Activated CD4-positive, alpha-beta T cell treated with anti-CD3 and anti-CD28 coated beads, Interleukin-2, amount 10 ng/mL, durations not matched to agents 24 days and 14 days (primary cell): ENCODE measurements at regions not wholly inside any gene's neighbourhood (a gene's known extent, or its start where the extent isn't known, plus 50 kb on each side); places are given as distances from the start of the nearest gene placed in this dataset.

ENCODE experiments used
- DNase-seq: peaks from one replicate; pipeline ENCODE4 v3.0.0; 2022
- H3K27ac Mint-ChIP-seq: one replicate; pipeline ENCODE4 v1.8.0; 2022; ENCODE audit warnings: mild to moderate bottlenecking, mixed read lengths
- H3K27me3 Mint-ChIP-seq: one replicate; pipeline ENCODE4 v1.8.0; 2022; ENCODE audit warnings: mixed read lengths
- H3K36me3 Mint-ChIP-seq: one replicate; pipeline ENCODE4 v1.8.0; 2022; ENCODE audit warnings: low read depth, mild to moderate bottlenecking, mixed read lengths
- H3K4me1 Mint-ChIP-seq: one replicate; pipeline ENCODE4 v1.8.0; 2021; ENCODE audit warnings: mixed read lengths
- H3K4me3 Mint-ChIP-seq: one replicate; pipeline ENCODE4 v1.8.0; 2022; ENCODE audit warnings: mild to moderate bottlenecking, moderate library complexity, mixed read lengths
- H3K9me3 Mint-ChIP-seq: one replicate; pipeline ENCODE4 v1.8.0; 2021; ENCODE audit warnings: mixed read lengths
- intact Hi-C: fragments of 100-400 bp; cut with micrococcal nuclease; formaldehyde crosslinking; loops from one replicate; pipeline ENCODE4 v1.15.1; 2023

- DNase-seq: no peak
- Mint-ChIP-seq H3K27me3 (no peaks in the 10 kb centered on the region), H3K4me1 (no peaks in the 10 kb centered on the region), H3K27ac (no peak overlapping the region), H3K9me3 (no peaks in the 10 kb centered on the region), H3K36me3 (no peaks in the 10 kb centered on the region), H3K4me3 (no peak overlapping the region)
- intact Hi-C loops: no loop called here
Observed at GRCh38 chr2:104385743-104386142, 468.2 kb upstream of the POU3F3 start.

DNA sequence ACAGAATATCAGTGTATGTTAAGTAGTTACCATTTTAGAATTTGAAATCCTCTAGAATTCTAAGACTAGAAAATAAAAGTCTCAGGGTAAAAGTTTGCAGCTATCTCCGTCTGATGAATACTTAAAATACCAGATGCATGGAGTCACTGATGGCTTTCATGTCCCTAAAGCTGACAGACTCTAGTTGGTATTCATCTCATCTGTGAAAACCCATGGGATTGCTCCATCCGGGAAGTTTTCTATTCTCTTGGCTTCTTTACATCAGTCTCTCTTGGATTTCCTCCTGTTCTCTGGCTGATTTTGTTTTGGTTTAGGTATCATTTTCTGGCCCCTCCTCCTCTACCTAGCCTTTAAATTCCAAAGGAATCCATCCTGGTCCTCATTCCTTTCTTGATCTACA, 465.6 kb upstream of the POU3F3 start:
- intact Hi-C loops: no loop called here
- no peaks in the 10 kb centered on the region for H3K36me3 Mint-ChIP-seq
- no peaks in the 10 kb centered on the region for H3K4me1 Mint-ChIP-seq
- H3K27me3 Mint-ChIP-seq: no peaks in the 10 kb centered on the region
- H3K27ac Mint-ChIP-seq: no peak overlapping the region
- H3K4me3 Mint-ChIP-seq: no peak overlapping the region
- no peak for DNase-seq
- H3K9me3 Mint-ChIP-seq: no peaks in the 10 kb centered on the region

GRCh38 chr2:104402825-104403224, 451.1 kb upstream of the POU3F3 start:
- intact Hi-C loops: no loop called here
- Mint-ChIP-seq H3K36me3 (no peaks in the 10 kb centered on the region), H3K27ac (no peak overlapping the region), H3K9me3 (no peaks in the 10 kb centered on the region), H3K4me1 (no peaks in the 10 kb centered on the region), H3K4me3 (no peak overlapping the region), H3K27me3 (no peaks in the 10 kb centered on the region)
- no peak for DNase-seq

GRCh38 chr2:104404526-104404925, 449.4 kb upstream of the POU3F3 start:
- no peak overlapping the region for H3K4me3 Mint-ChIP-seq
- H3K9me3 Mint-ChIP-seq: no peaks in the 10 kb centered on the region
- no peaks in the 10 kb centered on the region for H3K27me3 Mint-ChIP-seq
- no peak for DNase-seq
- H3K27ac Mint-ChIP-seq: no peak overlapping the region
- intact Hi-C loops: no loop called here
- no peaks in the 10 kb centered on the region for H3K36me3 Mint-ChIP-seq
- H3K4me1 Mint-ChIP-seq: no peaks in the 10 kb centered on the region

GRCh38 chr2:104405623-104406022, 448.3 kb upstream of the POU3F3 start:
- DNase-seq: no peak
- intact Hi-C loops: no loop called here
- H3K36me3 Mint-ChIP-seq: no peaks in the 10 kb centered on the region
- no peaks in the 10 kb centered on the region for H3K9me3 Mint-ChIP-seq
- H3K4me3 Mint-ChIP-seq: no peak overlapping the region
- no peaks in the 10 kb centered on the region for H3K4me1 Mint-ChIP-seq
- no peaks in the 10 kb centered on the region for H3K27me3 Mint-ChIP-seq
- H3K27ac Mint-ChIP-seq: no peak overlapping the region

DNA sequence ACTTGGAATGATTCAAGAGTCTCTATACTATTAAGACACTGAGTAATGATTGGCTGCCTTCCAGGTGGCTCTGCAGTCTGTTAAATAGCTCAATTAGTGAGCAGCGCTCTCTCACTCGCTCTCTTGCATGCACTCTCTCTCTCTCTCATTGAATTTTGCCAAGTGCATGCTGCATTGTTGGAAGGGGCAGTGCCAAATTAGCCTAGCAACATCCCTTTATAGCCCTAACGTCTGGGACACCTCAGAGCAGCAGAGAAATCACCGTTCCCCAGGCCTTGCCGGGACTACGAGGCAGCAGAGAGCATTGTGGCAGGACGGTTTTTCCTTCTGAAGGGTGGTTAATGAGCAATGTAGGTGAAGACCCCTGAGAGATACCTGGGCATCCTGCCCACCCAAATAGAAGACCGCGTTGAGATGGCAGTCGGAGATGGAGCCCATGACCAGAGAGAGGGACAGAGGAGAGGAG, 447.6 kb upstream of the POU3F3 start:
- Mint-ChIP-seq H3K4me1 (no peaks in the 10 kb centered on the region), H3K27ac (no peak overlapping the region), H3K4me3 (no peak overlapping the region), H3K27me3 (no peaks in the 10 kb centered on the region), H3K36me3 (no peaks in the 10 kb centered on the region), H3K9me3 (no peaks in the 10 kb centered on the region)
- intact Hi-C loops: no loop called here
- no peak for DNase-seq

- no peak overlapping the region for H3K4me3 Mint-ChIP-seq
- no peaks in the 10 kb centered on the region for H3K4me1 Mint-ChIP-seq
- H3K27ac Mint-ChIP-seq: no peak overlapping the region
- no peaks in the 10 kb centered on the region for H3K36me3 Mint-ChIP-seq
- no peak for DNase-seq
- no peaks in the 10 kb centered on the region for H3K27me3 Mint-ChIP-seq
- intact Hi-C loops: no loop called here
- H3K9me3 Mint-ChIP-seq: no peaks in the 10 kb centered on the region
Observed at GRCh38 chr2:104407641-104408040, 446.3 kb upstream of the POU3F3 start.

DNA sequence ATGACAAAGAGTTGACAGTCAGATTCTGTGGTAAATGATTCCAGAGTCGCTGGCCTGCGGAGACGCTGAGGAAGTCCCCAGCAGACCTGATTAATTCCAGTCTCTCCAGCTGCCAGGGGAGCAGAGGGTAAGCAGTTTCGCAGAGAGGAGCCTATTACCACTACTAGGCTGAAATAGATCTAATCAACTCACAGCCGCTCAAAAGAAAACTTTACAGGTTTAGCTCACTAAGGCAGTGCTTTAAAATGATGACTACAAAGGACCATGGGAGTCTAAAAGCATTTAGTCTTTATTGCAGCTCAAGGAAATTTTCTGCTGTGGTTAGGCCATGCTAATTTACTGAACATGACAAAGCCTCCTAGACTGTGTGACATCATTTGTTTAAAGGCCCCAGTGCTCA, 445.6 kb upstream of the POU3F3 start:
- no peak overlapping the region for H3K4me3 Mint-ChIP-seq
- H3K27me3 Mint-ChIP-seq: no peaks in the 10 kb centered on the region
- H3K27ac Mint-ChIP-seq: no peak overlapping the region
- no peaks in the 10 kb centered on the region for H3K36me3 Mint-ChIP-seq
- H3K9me3 Mint-ChIP-seq: no peaks in the 10 kb centered on the region
- H3K4me1 Mint-ChIP-seq: no peaks in the 10 kb centered on the region
- intact Hi-C loops: no loop called here
- DNase-seq: no peak

- H3K36me3 Mint-ChIP-seq: no peaks in the 10 kb centered on the region
- no peaks in the 10 kb centered on the region for H3K9me3 Mint-ChIP-seq
- no peak overlapping the region for H3K27ac Mint-ChIP-seq
- intact Hi-C loops: no loop called here
- H3K27me3 Mint-ChIP-seq: no peaks in the 10 kb centered on the region
- no peak overlapping the region for H3K4me3 Mint-ChIP-seq
- DNase-seq: no peak
- no peaks in the 10 kb centered on the region for H3K4me1 Mint-ChIP-seq
Observed at GRCh38 chr2:104410136-104410535, 443.8 kb upstream of the POU3F3 start.

GRCh38 chr2:104412384-104412783, 441.5 kb upstream of the POU3F3 start:
- no peaks in the 10 kb centered on the region for H3K36me3 Mint-ChIP-seq
- no peak overlapping the region for H3K27ac Mint-ChIP-seq
- H3K4me1 Mint-ChIP-seq: no peaks in the 10 kb centered on the region
- no peak overlapping the region for H3K4me3 Mint-ChIP-seq
- no peaks in the 10 kb centered on the region for H3K27me3 Mint-ChIP-seq
- no peaks in the 10 kb centered on the region for H3K9me3 Mint-ChIP-seq
- intact Hi-C loops: no loop called here
- DNase-seq: peak; percentile 66

DNA sequence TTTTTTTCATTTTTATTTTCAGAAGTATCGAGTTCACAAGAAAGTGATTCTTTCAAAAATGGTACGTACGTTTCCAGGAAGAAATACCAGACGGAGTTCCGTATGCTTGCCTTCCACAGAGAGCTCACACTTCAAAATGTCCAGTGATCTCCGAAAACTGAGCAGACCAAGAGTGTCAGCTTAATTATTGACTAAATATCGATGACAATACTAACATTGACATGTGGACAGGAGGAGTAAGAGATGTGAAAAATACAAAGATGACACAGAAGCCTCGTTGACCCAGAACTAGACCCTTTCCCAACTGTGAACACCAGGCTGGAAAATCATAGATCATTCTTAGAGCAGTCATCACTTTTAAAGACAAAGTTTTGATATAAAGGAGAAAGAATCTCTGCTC, 440.0 kb upstream of the POU3F3 start:
- no peaks in the 10 kb centered on the region for H3K27me3 Mint-ChIP-seq
- intact Hi-C loops: no loop called here
- no peaks in the 10 kb centered on the region for H3K36me3 Mint-ChIP-seq
- no peaks in the 10 kb centered on the region for H3K9me3 Mint-ChIP-seq
- no peak for DNase-seq
- no peaks in the 10 kb centered on the region for H3K4me1 Mint-ChIP-seq
- H3K4me3 Mint-ChIP-seq: no peak overlapping the region
- H3K27ac Mint-ChIP-seq: no peak overlapping the region

- intact Hi-C loops: no loop called here
- no peak for DNase-seq
- Mint-ChIP-seq H3K4me1 (no peaks in the 10 kb centered on the region), H3K36me3 (no peaks in the 10 kb centered on the region), H3K9me3 (no peaks in the 10 kb centered on the region), H3K27me3 (no peaks in the 10 kb centered on the region), H3K27ac (no peak overlapping the region), H3K4me3 (no peak overlapping the region)
Observed at GRCh38 chr2:104415284-104415683, 438.6 kb upstream of the POU3F3 start.

GRCh38 chr2:104416339-104417000, 437.4 kb upstream of the POU3F3 start:
- no peaks in the 10 kb centered on the region for H3K36me3 Mint-ChIP-seq
- no peak overlapping the region for H3K27ac Mint-ChIP-seq
- no peaks in the 10 kb centered on the region for H3K27me3 Mint-ChIP-seq

GRCh38 chr2:104420420-104420819, 433.5 kb upstream of the POU3F3 start:
- DNase-seq: no peak
- no peaks in the 10 kb centered on the region for H3K27me3 Mint-ChIP-seq
- H3K36me3 Mint-ChIP-seq: no peaks in the 10 kb centered on the region
- no peaks in the 10 kb centered on the region for H3K9me3 Mint-ChIP-seq
- intact Hi-C loops: no loop called here
- no peaks in the 10 kb centered on the region for H3K4me1 Mint-ChIP-seq
- no peak overlapping the region for H3K27ac Mint-ChIP-seq
- H3K4me3 Mint-ChIP-seq: no peak overlapping the region

More at GRCh38 chr2:104416339-104417000, 437.4 kb upstream of the POU3F3 start:
- Mint-ChIP-seq H3K4me1 (no peaks in the 10 kb centered on the region), H3K9me3 (no peaks in the 10 kb centered on the region), H3K4me3 (no peak overlapping the region)
- intact Hi-C loops: no loop called here
- no peak for DNase-seq

GRCh38 chr2:104420953-104421352, 433.0 kb upstream of the POU3F3 start:
- H3K27ac Mint-ChIP-seq: no peak overlapping the region
- DNase-seq: no peak
- no peaks in the 10 kb centered on the region for H3K9me3 Mint-ChIP-seq
- no peaks in the 10 kb centered on the region for H3K36me3 Mint-ChIP-seq
- H3K4me3 Mint-ChIP-seq: no peak overlapping the region
- intact Hi-C loops: no loop called here
- peaks cover under 1% of the 10 kb centered on the region for H3K27me3 Mint-ChIP-seq
- H3K4me1 Mint-ChIP-seq: no peaks in the 10 kb centered on the region
